ENCODE measurements at regions not wholly inside any gene's neighbourhood (a gene's known extent, or its start where the extent isn't known, plus 50 kb on each side); places are given as distances from the start of the nearest gene placed in this dataset.

- no peak for TF ChIP-seq CTCF (conservative IDR thresholded peaks at IDR 0.05; ENCODE audit: low read depth, low read length)
- TF ChIP-seq POLR2A (IDR thresholded peaks at IDR 0.05; ENCODE audit: low read depth, low read length): no peak
- no peak for TF ChIP-seq MAFK (IDR thresholded peaks at IDR 0.05; ENCODE audit: low read depth, low read length)
- no peak for TF ChIP-seq USF2 (IDR thresholded peaks at IDR 0.05; ENCODE audit: low read depth, low read length)
- no peak for TF ChIP-seq RCOR1 (IDR thresholded peaks at IDR 0.05; ENCODE audit: insufficient replicate concordance, low read length)
- no peak for TF ChIP-seq NFE2L2 (IDR thresholded peaks at IDR 0.05; ENCODE audit: low read depth, low read length)
- no peak for TF ChIP-seq SMC3 (IDR thresholded peaks at IDR 0.05; ENCODE audit: low read depth, low read length)
- TF ChIP-seq RFX5 (IDR thresholded peaks at IDR 0.05; ENCODE audit: low read depth, low read length): no peak
- no peak for TF ChIP-seq BHLHE40 (IDR thresholded peaks at IDR 0.05; ENCODE audit: low read depth, low read length)
- no peak for TF ChIP-seq CEBPB (IDR thresholded peaks at IDR 0.05; ENCODE audit: low read depth, low read length)
Measured at GRCh38 chr9:29999645-30000044, 2384.8 kb upstream of the ACO1 start.
